ENCODE measurements at regions not wholly inside any gene's neighbourhood (a gene's known extent, or its start where the extent isn't known, plus 50 kb on each side); places are given as distances from the start of the nearest gene placed in this dataset.
A peak's percentile ranks its signal among the peaks of the same experiment; 100 is the strongest.

DNA sequence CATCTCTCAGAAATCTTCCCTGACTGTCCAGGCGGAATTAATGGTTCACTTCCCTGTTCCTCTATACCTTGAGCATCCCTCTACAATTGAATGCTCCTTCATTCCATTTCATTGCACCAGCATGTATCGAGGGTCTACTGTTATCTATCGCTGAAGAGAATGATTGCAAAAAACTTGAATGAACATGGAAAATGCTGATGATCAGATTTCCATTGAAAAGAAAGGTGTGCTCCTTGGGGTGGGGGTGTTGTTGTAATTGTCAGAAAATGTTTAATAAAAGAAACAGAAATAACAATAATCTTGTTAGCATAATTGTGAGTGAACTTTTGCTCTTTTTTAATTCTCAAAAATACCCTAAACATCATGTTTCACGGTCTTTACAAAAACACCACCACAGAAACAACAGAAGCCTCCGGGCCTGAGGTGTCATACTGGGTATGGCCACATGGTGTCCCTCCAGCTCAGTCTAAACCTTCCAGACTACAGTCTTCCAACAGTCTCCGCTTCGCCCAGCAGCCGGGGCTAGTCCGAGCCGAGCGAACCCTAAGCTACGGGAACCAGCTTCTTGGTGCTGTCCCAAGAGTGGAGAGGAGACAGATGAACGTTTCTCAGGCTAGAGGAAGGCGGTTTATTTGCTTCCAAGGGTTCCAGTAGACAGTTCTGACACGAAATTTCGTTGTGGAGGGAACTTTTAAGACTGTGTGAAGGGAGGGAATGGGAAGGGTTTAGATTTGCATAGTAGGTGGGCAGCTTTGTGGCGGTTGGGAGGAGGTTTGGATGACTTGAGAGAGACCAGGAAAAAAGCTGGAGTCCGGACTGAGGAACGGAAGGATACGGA, 75.8 kb upstream of the ZBED5 start (continued):
- TF ChIP-seq, protein P1, sequence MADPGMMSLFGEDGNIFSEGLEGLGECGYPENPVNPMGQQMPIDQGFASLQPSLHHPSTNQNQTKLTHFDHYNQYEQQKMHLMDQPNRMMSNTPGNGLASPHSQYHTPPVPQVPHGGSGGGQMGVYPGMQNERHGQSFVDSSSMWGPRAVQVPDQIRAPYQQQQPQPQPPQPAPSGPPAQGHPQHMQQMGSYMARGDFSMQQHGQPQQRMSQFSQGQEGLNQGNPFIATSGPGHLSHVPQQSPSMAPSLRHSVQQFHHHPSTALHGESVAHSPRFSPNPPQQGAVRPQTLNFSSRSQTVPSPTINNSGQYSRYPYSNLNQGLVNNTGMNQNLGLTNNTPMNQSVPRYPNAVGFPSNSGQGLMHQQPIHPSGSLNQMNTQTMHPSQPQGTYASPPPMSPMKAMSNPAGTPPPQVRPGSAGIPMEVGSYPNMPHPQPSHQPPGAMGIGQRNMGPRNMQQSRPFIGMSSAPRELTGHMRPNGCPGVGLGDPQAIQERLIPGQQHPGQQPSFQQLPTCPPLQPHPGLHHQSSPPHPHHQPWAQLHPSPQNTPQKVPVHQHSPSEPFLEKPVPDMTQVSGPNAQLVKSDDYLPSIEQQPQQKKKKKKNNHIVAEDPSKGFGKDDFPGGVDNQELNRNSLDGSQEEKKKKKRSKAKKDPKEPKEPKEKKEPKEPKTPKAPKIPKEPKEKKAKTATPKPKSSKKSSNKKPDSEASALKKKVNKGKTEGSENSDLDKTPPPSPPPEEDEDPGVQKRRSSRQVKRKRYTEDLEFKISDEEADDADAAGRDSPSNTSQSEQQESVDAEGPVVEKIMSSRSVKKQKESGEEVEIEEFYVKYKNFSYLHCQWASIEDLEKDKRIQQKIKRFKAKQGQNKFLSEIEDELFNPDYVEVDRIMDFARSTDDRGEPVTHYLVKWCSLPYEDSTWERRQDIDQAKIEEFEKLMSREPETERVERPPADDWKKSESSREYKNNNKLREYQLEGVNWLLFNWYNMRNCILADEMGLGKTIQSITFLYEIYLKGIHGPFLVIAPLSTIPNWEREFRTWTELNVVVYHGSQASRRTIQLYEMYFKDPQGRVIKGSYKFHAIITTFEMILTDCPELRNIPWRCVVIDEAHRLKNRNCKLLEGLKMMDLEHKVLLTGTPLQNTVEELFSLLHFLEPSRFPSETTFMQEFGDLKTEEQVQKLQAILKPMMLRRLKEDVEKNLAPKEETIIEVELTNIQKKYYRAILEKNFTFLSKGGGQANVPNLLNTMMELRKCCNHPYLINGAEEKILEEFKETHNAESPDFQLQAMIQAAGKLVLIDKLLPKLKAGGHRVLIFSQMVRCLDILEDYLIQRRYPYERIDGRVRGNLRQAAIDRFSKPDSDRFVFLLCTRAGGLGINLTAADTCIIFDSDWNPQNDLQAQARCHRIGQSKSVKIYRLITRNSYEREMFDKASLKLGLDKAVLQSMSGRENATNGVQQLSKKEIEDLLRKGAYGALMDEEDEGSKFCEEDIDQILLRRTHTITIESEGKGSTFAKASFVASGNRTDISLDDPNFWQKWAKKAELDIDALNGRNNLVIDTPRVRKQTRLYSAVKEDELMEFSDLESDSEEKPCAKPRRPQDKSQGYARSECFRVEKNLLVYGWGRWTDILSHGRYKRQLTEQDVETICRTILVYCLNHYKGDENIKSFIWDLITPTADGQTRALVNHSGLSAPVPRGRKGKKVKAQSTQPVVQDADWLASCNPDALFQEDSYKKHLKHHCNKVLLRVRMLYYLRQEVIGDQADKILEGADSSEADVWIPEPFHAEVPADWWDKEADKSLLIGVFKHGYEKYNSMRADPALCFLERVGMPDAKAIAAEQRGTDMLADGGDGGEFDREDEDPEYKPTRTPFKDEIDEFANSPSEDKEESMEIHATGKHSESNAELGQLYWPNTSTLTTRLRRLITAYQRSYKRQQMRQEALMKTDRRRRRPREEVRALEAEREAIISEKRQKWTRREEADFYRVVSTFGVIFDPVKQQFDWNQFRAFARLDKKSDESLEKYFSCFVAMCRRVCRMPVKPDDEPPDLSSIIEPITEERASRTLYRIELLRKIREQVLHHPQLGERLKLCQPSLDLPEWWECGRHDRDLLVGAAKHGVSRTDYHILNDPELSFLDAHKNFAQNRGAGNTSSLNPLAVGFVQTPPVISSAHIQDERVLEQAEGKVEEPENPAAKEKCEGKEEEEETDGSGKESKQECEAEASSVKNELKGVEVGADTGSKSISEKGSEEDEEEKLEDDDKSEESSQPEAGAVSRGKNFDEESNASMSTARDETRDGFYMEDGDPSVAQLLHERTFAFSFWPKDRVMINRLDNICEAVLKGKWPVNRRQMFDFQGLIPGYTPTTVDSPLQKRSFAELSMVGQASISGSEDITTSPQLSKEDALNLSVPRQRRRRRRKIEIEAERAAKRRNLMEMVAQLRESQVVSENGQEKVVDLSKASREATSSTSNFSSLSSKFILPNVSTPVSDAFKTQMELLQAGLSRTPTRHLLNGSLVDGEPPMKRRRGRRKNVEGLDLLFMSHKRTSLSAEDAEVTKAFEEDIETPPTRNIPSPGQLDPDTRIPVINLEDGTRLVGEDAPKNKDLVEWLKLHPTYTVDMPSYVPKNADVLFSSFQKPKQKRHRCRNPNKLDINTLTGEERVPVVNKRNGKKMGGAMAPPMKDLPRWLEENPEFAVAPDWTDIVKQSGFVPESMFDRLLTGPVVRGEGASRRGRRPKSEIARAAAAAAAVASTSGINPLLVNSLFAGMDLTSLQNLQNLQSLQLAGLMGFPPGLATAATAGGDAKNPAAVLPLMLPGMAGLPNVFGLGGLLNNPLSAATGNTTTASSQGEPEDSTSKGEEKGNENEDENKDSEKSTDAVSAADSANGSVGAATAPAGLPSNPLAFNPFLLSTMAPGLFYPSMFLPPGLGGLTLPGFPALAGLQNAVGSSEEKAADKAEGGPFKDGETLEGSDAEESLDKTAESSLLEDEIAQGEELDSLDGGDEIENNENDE (IDR thresholded peaks at IDR 0.05; ENCODE audit: insufficient replicate concordance, low read length) = no peak
- no peak for TF ChIP-seq SIN3A (conservative IDR thresholded peaks at IDR 0.05 in 1 of 2, IDR thresholded peaks at IDR 0.05 in 1 of 2; ENCODE audit: low read depth in 1 of 2, low read length in 2 of 2)
- TF ChIP-seq KDM4A (IDR thresholded peaks at IDR 0.05; ENCODE audit: low read depth, low read length, severe bottlenecking) = peak; percentile 59
- TF ChIP-seq KDM5A (IDR thresholded peaks at IDR 0.05; ENCODE audit: low read length) = no peak
- 0 out of 2 replicates have a peak, but pooled peaks have one; percentile 33 for TF ChIP-seq GABPA (IDR thresholded peaks at IDR 0.05; ENCODE audit: borderline replicate concordance, insufficient read depth, low read length)
- TF ChIP-seq, protein P2, sequence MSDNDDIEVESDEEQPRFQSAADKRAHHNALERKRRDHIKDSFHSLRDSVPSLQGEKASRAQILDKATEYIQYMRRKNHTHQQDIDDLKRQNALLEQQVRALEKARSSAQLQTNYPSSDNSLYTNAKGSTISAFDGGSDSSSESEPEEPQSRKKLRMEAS (IDR thresholded peaks at IDR 0.05) = no peak
- TF ChIP-seq EP300 (IDR thresholded peaks at IDR 0.05; ENCODE audit: borderline replicate concordance in 1 of 2, low read depth in 2 of 2, low read length in 2 of 2) = no peak
- no peak for TF ChIP-seq CEBPB (IDR thresholded peaks at IDR 0.05; ENCODE audit: low read depth, low read length)
- TF ChIP-seq POLR2AphosphoS5 (IDR thresholded peaks at IDR 0.05; ENCODE audit: low read depth, low read length) = no peak
- no peak for TF ChIP-seq CHD2 (IDR thresholded peaks at IDR 0.05; ENCODE audit: low read length)

Data from H1 (cell line).